ENCODE measurements at regions not wholly inside any gene's neighbourhood (a gene's known extent, or its start where the extent isn't known, plus 50 kb on each side); places are given as distances from the start of the nearest gene placed in this dataset.

DNA sequence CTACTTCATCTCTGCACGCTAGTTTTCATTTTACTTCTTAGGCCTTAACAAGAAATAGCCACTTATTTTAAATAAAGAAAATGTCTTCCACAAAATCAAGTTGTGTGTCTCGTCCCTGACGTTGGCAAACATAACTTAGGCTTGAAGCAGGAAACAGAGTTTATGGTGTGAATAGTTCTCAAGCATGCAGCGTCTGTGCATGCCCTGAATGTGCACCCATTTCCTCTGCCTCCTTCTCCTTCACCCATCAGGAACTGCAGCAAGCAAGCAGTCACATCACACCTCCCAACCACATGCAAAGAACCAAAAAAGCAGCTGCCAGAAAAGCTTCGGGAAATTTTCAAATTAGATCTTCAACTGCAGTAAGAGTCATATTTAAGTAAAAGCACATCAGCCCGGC, 424.0 kb upstream of the IRX4 start:
- TF ChIP-seq, protein P1, sequence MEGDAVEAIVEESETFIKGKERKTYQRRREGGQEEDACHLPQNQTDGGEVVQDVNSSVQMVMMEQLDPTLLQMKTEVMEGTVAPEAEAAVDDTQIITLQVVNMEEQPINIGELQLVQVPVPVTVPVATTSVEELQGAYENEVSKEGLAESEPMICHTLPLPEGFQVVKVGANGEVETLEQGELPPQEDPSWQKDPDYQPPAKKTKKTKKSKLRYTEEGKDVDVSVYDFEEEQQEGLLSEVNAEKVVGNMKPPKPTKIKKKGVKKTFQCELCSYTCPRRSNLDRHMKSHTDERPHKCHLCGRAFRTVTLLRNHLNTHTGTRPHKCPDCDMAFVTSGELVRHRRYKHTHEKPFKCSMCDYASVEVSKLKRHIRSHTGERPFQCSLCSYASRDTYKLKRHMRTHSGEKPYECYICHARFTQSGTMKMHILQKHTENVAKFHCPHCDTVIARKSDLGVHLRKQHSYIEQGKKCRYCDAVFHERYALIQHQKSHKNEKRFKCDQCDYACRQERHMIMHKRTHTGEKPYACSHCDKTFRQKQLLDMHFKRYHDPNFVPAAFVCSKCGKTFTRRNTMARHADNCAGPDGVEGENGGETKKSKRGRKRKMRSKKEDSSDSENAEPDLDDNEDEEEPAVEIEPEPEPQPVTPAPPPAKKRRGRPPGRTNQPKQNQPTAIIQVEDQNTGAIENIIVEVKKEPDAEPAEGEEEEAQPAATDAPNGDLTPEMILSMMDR (IDR thresholded peaks at IDR 0.05 in 8 of 11, conservative IDR thresholded peaks at IDR 0.05 in 3 of 11): no peak
- TF ChIP-seq POLR2A (IDR thresholded peaks at IDR 0.05): no peak

Data from spleen (tissue), 7 donors.